Hematopoietic multipotent progenitor cell treated with erythropoietin and hydrocortisone succinate and interleukin-3 and kit ligand, for 15 days (in vitro differentiated cells): ENCODE measurements at regions not wholly inside any gene's neighbourhood (a gene's known extent, or its start where the extent isn't known, plus 50 kb on each side); places are given as distances from the start of the nearest gene placed in this dataset.

ENCODE experiments used
- DNase-seq: peaks from one replicate; pipeline ENCODE4 v3.0.0-alpha.2; 2015; ENCODE audit warnings: low spot score

DNA sequence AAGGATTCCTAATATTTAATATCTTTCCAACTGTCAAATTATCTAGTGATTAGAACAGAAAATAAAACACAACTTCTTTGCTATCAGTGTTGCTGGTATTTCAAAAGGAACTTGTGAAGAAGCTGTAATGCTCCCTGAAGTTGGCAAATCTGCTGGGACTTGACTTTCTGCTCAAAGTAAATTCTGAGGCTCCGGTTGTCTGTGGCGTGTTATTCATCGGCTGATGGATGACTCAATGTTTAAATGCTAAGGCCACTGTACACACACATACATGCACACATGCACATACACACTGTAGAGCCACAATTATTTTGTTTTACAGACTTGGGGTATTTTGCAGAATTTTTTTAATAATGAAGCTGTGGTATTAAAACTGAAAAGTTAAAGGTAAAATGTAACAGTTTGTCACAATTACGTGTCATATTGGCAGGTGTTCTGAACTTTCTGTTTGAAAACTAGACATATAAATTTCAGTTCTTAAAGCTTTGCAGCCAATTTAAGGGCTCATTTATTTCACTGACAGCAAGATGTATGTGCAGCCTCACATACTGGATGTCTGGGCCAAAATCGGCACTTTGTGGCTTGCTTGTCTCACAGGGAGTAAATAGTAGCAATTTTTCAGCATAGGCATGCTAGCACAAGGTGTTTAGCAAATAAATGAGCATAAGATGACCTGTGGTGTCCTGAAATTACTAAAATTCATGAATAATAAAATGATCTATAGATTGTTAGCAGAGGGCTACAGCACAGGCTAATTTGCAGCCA lies 1691.7 kb upstream of the PCDH20 start:
- no peak for DNase-seq

DNA sequence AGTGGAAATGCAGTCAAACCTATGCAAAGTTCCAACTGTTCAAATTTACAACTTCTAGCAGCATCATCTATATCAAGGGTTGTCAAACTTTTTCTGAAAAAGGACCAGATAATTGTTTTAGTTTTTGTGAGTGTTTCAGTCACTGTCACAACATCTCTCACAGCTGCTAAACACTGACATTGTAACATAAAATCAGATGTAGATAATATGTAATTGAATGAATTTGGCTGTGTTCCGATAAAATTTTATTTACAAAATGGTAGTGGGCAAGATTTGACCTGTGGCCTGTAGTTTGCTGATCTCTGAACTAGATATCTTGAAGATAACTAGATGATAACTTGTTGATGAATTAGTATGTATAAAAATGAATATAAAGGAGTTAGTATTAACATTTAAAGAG lies 1679.1 kb upstream of the PCDH20 start:
- no peak for DNase-seq

- DNase-seq: no peak
Observed at GRCh38 chr13:63093907-63094469, 1678.3 kb upstream of the PCDH20 start.

DNA sequence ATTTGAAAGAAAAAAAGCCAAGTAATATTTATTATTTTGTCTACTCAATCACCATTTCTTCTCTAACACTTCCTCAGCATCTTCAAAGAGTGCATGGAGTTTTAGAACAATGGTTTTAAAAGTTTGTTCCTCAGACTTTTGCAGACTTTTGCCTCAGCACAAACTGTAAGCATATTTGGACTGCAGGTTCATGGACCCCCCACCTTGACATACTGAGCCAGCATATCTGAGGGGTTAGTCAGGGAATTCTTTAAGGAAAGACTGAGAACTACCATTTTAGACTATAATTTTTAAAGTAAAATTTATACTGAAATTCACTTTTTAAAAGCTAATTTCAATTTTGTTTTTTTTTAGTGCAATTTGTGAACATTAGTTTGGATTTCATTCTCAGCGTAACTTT lies 1676.8 kb upstream of the PCDH20 start:
- no peak for DNase-seq

DNA sequence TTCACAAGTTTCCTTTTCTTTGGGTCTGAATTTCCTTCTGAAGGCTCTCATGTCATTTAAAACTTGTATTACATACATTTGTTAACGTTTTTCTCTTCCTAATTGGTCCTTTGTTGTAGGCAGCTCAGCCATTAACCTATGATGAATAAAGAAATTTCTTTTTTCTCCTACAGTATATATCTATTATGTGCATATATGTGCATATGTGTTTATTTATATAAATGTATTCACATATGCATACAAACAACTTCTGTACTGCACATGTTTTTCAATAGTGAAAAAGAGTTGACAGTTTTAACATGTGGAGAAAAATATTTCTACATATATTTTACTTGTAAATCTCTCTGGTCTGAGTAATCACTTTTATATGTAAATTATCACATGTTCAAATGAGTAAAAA lies 1674.9 kb upstream of the PCDH20 start:
- DNase-seq: no peak

- DNase-seq: no peak
Observed at GRCh38 chr13:63088226-63088625, 1672.6 kb upstream of the PCDH20 start.

DNA sequence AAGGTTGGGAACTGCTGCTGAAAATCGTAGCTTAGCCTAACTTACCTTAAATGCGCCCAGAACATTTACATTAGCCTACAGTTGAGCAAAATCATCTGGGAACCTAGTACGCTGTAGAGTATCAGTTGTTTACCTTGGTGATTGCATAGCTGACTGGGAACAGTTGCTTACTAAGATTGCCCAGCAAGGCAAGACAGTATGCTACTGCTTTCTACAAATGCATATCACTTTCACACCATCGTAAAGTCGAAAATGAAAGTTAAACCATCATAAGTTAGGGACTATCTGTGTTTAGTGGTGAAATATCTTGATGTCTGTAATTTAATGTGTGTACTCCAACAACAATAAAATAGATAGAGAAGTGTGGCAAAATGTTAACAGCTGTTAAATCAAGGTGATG lies 1670.6 kb upstream of the PCDH20 start:
- DNase-seq: no peak

DNA sequence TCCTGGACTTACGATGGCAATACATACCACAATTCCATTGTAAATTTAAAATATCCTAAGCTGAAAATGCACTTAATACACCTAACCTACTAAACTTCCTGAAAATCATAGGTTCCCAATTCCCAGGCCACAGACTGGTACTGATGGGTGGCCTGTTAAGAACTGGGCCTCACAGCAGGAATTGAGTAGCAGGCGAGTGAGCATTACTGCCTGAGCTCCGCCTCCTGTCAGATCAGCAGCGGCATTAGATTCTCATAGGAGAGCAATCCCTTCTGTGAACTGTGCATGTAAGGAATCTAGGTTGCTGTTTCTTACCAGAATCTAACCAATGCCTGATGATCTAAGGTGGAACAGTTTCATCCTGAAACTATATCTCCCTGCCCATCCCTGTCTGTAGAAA lies 1670.2 kb upstream of the PCDH20 start:
- DNase-seq: no peak

DNA sequence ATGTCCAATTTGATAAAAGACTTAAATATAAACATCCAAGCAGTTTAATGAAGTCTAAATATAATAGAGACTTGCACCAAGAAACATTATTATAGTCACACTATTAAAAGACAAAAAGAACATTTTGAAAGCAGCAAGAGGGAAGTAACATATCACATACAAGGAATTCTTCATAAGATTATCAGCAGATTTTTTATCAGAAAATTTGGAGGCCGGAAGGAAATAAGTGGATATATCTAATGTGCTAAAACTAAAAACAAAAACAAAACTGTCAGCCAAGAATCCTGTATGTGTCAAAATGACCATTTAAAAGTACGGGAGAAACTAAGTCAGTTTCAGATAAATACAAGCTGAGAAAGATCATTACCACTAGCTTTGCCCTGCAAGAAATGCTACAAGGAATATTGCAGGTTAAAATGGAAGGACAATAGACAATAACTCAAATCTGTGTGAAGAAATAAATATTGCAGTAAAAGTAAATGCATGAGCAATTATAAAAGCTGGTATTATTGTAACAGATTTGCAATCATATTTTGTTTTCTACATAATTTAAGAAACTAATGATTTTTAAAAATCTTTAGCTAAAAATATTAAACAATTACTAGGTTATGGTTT lies 1665.9 kb upstream of the PCDH20 start:
- no peak for DNase-seq

DNA sequence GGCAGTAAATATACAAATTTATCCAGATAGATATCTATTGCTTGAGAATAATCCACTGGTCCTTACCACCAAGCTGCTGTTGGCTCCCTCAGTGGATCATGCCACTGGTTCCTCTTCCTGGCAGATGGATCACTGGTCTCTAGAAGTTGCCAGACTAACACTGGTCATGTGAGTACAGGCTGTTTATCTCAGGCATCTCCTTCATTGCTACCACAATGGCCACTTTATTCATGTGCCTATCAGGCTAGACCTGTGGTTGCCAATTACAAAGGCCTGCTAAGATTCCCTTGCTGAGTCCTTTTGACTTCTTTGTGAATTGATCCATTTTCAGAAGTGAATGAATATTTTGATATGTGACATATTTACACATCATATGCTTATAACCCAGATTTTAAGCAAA lies 1659.5 kb upstream of the PCDH20 start:
- no peak for DNase-seq

DNA sequence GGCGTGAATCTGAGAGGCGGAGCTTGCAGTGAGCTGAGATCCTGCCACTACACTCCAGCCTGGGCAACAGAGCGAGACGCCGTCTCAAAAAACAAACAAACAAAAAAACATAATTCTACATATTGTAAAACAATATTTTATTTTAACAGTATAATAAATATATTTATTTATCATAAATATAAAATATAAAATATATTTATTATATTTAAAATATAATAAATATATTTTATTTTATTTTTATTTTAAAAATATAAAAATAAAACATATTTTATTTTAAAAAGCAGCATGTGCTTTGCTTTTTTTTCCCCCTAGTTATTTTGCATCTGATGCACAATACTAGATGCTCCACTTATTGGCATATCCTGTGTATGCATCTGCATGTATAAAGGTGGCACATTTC lies 1634.6 kb upstream of the PCDH20 start:
- no peak for DNase-seq

GRCh38 chr13:63048653-63049052 lies 1633.0 kb upstream of the PCDH20 start:
- no peak for DNase-seq

DNA sequence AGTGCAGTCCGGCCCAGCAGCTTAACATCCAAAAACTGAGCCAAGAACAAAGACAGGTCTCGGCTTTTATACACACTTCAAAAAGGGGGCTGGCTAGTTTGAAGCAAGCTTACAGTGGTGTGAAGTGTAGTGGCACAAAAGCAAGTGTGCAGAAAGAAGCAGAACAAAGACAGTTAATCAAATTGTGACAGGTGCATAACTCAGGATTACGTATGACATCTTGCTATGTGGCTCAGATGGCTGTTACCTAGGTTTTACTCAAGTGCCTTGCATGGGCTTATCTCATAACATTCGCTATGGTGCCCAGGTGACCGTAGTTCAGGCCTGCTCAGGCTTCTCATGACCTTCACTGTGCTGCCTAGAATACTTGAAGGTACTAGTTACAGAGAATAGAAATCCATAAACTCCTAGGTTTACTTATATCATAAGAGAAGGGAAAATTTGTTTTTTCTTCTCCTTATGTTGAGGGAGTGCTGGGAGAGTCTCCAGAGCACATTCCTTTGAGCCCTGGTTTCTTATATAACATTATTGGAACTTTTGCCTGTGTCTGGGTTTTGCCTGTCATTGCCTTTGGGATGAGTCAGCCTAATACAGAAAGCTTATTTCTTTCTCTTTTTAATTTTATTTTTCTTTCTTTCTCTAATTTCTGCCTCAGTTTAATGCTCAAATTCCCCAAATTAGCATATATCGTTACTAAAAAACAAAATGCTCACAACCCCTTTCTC lies 1629.1 kb upstream of the PCDH20 start:
- DNase-seq: no peak

GRCh38 chr13:63042686-63043085 lies 1627.0 kb upstream of the PCDH20 start:
- DNase-seq: no peak

- no peak for DNase-seq
Observed at GRCh38 chr13:63041640-63042414, 1626.2 kb upstream of the PCDH20 start.

DNA sequence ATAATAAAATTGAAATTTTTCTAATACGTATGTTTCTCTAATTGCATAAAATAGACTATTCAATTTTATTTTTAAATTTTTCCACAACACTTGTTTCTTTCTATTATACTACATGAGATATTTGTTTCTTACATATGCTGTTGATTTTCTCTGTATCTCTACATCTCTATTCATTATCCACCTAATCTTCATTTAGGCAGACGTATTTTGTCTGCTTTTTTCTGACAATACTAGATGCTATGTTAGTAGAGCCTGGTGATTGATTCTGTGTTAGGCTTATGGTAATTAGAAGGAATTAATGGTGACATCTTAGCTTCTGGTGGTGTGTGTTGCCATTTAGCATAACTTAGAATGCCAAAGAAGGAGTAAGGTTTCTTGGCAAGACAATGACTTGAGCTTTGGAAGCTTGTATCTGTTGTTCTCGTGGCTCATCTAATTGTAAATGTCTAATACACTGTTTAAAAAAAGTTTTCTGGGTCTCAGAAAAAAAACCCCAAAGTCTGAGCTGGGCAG lies 1610.7 kb upstream of the PCDH20 start:
- DNase-seq: no peak

DNA sequence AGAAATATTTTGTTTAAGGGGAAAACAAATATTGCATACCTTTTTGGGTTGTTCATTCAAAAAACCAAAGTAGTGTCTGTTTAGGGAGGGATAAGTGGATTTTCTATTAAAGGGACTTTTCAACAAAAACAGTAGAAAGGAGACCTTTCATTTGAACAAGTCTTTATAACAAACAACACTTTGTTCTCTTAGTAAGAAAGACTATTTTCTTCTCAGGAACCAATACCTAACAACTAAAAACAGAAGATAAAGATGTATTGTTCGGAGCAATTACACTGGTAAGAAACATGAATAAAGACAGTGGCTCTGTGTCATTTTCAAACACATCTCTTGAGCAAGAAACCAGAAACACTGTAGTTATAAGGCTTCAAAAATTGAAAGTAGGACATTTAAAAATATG lies 1610.1 kb upstream of the PCDH20 start:
- no peak for DNase-seq

GRCh38 chr13:63024458-63024857 lies 1608.8 kb upstream of the PCDH20 start:
- DNase-seq: no peak

GRCh38 chr13:63011996-63012395 lies 1596.3 kb upstream of the PCDH20 start:
- DNase-seq: no peak

GRCh38 chr13:63010072-63010658 lies 1594.5 kb upstream of the PCDH20 start:
- no peak for DNase-seq

DNA sequence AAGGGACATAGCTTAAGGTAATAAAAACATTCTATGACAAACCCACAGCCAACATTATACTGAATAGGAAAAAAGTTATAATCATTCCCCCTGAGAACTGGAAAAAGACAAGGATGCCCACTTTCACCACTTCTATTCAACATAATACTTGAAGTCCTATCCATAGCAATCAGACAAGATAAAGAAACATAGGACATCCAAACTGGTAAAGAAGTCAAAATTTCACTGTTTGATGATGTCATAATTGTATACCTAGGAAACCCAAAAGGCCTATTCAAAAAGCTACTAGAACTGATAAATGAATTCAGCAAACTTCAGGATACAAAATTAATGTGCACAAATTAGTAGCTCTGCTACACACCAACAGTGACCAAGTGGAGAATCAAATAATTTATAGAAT lies 1590.0 kb upstream of the PCDH20 start:
- no peak for DNase-seq

DNA sequence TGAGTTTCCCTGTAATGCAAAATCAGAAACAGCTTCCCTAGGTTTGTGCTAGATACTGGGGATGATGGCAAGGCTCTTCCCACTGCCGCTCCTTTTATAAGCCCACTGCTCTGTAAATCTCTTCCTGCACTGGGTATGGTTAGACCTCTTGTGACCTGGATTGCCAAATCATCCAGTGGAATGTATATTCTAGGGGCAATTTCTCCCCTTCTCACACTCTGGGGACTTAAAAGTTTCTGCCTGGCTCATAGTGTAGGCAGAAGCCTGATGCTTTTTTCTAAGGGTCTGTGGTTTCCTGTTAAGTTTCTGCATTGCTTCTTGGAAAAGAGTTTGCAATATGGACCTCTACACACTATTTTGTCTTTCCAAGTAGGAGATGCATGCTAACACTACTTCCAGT lies 1582.0 kb upstream of the PCDH20 start:
- no peak for DNase-seq
